Stomach (tissue), 8 donors: ENCODE measurements at regions not wholly inside any gene's neighbourhood (a gene's known extent, or its start where the extent isn't known, plus 50 kb on each side); places are given as distances from the start of the nearest gene placed in this dataset.

Experiments
- DNase-seq, 2 donors: peaks; one replicate each; pipeline versions ENCODE4 v3.0.0 to v3.0.0-alpha.2; 2013 to 2019
- H3K27ac ChIP-seq, 5 donors: fragments of 200-600 bp in 4 of 5; sonication (generic) in 4 of 5; one replicate each; pipeline ENCODE4 v1.5.1; 2013 to 2019; ENCODE audit warnings: mild to moderate bottlenecking in 1 of 5, moderate library complexity in 1 of 5
- H3K27me3 ChIP-seq, 3 donors: fragments of 200-600 bp; sonication (generic); one replicate each; pipeline ENCODE4 v1.5.1; 2017 to 2019; ENCODE audit warnings: mixed run types in 1 of 3
- H3K36me3 ChIP-seq, 4 donors: fragments of 200-600 bp; sonication (generic); 1 replicate in 3 of 4; 2 replicates in 1 of 4; pipeline ENCODE4 v1.5.1; 2016 to 2019
- H3K4me1 ChIP-seq, 4 donors: fragments of 200-600 bp; sonication (generic); one replicate each; pipeline ENCODE4 v1.5.1; 2016 to 2019
- H3K4me3 ChIP-seq, 4 donors: fragments of 200-600 bp; sonication (generic) in 3 of 4; one replicate each; pipeline ENCODE4 v1.5.1; 2016 to 2019; ENCODE audit warnings: mild to moderate bottlenecking in 1 of 4
- H3K9me3 ChIP-seq, 4 donors: fragments of 200-600 bp; sonication (generic); one replicate each; pipeline ENCODE4 v1.5.1; 2016 to 2019
- EP300 ChIP-seq: sonication (generic); formaldehyde crosslinking; IDR thresholded peaks from one replicate; pipeline ENCODE4 v1.6.1; 2017; ENCODE audit warnings: antibody characterized with exemption
- POLR2A ChIP-seq, 4 donors: fragments of 450-650 bp; IDR thresholded peaks; one replicate each; pipeline ENCODE4 v1.6.1; 2016; ENCODE audit warnings: antibody characterized with exemption in 4 of 4, control low read depth in 2 of 4, mild to moderate bottlenecking in 1 of 4, moderate library complexity in 1 of 4
- POLR2AphosphoS5 ChIP-seq, 3 donors: sonication (generic); formaldehyde crosslinking; IDR thresholded peaks; one replicate each; pipeline ENCODE4 v1.6.1; 2016; ENCODE audit warnings: antibody characterized with exemption in 3 of 3
- WGBS, 5 donors: extraction: QIAGEN DNeasy Blood & Tissue Kit in 3 of 5; methylation state at CpG; one replicate each; pipeline versions ENCODE4 v1.1.5 to v1.1.7; 2013 to 2018; 5-methylcytosine and 5-hydroxymethylcytosine counted together
- intact Hi-C: fragments of 100-400 bp; cut with DNase I; formaldehyde crosslinking; loops from one replicate; pipeline ENCODE4 v1.15.1; 2023; ENCODE audit warnings: low total_unique reads
- TF ChIP-seq, protein P1 (sequence below), 7 experiments: fragments of 450-650 bp in 4 of 7; fragments of 200-600 bp in 3 of 7; sonication (generic) in 3 of 7; IDR thresholded peaks; one replicate each; pipeline ENCODE4 v1.5.1; 2016 to 2019; ENCODE audit warnings: antibody characterized with exemption in 7 of 7, control low read depth in 2 of 7, mild to moderate bottlenecking in 1 of 7
- donor health status: healthy with polysubstance abuse.
- donor health status: Bipolar disorder and iron deficiency.
- donor health status: healthy.

DNA sequence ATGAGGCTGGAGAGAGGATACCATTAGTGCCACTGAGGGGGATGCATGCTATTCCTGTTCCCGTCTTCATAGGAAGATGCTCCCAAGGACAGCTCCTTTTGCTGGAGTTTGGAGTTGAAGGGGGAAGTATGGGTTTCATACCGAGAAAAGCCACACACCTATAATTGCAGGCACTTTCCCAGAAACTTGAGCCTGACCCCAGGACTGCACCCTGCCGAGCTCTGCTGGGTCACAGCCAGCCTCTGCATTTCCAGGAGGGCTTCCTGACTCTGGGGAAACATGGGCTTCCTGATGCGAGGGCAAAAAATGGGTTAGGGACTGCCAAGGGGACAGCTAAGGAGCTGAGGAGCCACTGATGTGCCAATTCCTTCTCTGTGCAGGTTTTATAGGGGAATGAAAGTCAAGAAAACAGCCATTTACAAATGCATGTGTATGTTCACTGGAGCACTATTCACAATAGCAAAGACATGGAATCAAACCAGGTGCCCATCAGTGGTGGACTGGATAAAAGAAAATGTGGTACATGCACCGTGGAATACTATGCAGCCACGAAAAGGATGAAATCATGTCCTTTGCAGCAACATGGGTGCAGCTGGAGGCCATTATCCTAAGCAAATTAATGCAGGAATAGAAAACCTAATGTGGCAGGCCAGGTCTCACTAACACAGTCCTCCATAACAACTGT is 104.5 kb downstream of the ACAA2 start:
- Histone ChIP-seq H3K36me3 (no peaks in the 10 kb centered on the region), H3K27me3 (no peaks in the 10 kb centered on the region), H3K4me3 (no peak overlapping the region), H3K27ac (no peak overlapping the region), H3K9me3 (no peaks in the 10 kb centered on the region), H3K4me1 (peaks cover 0 to 8% (median 4%) of the 10 kb centered on the region in 4 donors)
- intact Hi-C loops = no loop called here
- WGBS, 5 donors = 68 to 93% (median 87%) methylated on average over 6 of the region's 6 CpGs
- DNase-seq = no peak
- TF ChIP-seq EP300 (no peak), POLR2A (IDR thresholded peaks at IDR 0.05) (no peak), POLR2AphosphoS5 (IDR thresholded peaks at IDR 0.05) (no peak)
- TF ChIP-seq, protein P1, sequence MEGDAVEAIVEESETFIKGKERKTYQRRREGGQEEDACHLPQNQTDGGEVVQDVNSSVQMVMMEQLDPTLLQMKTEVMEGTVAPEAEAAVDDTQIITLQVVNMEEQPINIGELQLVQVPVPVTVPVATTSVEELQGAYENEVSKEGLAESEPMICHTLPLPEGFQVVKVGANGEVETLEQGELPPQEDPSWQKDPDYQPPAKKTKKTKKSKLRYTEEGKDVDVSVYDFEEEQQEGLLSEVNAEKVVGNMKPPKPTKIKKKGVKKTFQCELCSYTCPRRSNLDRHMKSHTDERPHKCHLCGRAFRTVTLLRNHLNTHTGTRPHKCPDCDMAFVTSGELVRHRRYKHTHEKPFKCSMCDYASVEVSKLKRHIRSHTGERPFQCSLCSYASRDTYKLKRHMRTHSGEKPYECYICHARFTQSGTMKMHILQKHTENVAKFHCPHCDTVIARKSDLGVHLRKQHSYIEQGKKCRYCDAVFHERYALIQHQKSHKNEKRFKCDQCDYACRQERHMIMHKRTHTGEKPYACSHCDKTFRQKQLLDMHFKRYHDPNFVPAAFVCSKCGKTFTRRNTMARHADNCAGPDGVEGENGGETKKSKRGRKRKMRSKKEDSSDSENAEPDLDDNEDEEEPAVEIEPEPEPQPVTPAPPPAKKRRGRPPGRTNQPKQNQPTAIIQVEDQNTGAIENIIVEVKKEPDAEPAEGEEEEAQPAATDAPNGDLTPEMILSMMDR (IDR thresholded peaks at IDR 0.05) = no peak

DNA sequence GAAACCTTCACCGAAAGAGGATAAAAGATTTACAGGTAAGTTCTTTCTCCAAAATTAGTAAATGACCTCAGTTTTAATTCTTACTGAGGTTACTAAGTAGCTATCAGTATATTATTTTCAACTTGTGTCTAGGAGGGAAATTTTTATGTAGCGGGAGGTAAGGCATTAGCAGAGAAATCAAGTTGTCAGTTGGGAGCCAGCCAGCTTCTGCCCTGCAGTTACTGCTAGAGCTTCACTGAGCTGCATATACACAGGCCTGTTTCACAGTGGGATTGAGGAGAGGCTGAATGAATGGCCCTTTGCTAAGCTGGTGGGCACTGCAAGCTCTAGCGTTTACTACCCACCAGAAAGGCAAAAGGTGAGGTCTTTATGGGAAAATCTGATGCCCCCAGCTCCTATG is 105.7 kb downstream of the ACAA2 start:
- peaks cover 0 to 9% (median 4%) of the 10 kb centered on the region in 4 donors for H3K4me1 ChIP-seq
- no peak for TF ChIP-seq EP300
- intact Hi-C loops = no loop called here
- H3K27me3 ChIP-seq = no peaks in the 10 kb centered on the region
- WGBS, 5 donors = 69 to 96% (median 88%) methylated on average over 3 of the region's 3 CpGs
- H3K9me3 ChIP-seq = no peaks in the 10 kb centered on the region
- no peaks in the 10 kb centered on the region for H3K36me3 ChIP-seq
- no peak overlapping the region for H3K4me3 ChIP-seq
- H3K27ac ChIP-seq = no peak overlapping the region
- peak in 1 of 2 donors; percentile 48 for DNase-seq

DNA sequence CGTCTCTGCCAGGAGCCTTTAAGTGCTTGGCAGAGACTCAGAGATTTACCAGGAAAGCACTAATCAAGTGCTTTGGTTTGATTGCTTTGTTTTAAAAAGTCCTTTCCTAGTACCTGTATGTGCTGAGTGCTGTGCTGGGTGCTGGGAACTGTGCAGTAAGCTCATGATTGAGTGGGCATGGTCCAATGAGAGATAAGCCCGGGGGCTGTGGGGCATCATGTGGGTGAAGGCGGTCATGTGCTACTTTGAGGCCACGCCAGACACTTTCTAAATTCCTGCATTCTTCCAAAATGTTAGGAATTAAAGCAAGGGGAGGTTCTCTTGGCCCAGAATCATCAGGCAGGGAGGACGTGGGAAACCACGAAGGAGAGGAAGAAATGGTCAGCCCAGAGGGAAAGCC is 109.0 kb downstream of the ACAA2 start:
- no peaks in the 10 kb centered on the region for H3K36me3 ChIP-seq
- H3K4me1 ChIP-seq = peaks cover 0 to 9% (median 4%) of the 10 kb centered on the region in 4 donors
- intact Hi-C loops = no loop called here
- TF ChIP-seq, protein P1 (IDR thresholded peaks at IDR 0.05) = no peak
- TF ChIP-seq POLR2AphosphoS5 (IDR thresholded peaks at IDR 0.05) (no peak), EP300 (no peak), POLR2A (IDR thresholded peaks at IDR 0.05) (no peak)
- H3K27me3 ChIP-seq = no peaks in the 10 kb centered on the region
- 23 to 48% (median 35%) methylated on average over 6 of the region's 6 CpGs for WGBS, 5 donors
- peak in 1 of 2 donors; percentile 47 for DNase-seq
- H3K9me3 ChIP-seq = no peaks in the 10 kb centered on the region
- no peak overlapping the region for H3K4me3 ChIP-seq
- no peak overlapping the region for H3K27ac ChIP-seq

DNA sequence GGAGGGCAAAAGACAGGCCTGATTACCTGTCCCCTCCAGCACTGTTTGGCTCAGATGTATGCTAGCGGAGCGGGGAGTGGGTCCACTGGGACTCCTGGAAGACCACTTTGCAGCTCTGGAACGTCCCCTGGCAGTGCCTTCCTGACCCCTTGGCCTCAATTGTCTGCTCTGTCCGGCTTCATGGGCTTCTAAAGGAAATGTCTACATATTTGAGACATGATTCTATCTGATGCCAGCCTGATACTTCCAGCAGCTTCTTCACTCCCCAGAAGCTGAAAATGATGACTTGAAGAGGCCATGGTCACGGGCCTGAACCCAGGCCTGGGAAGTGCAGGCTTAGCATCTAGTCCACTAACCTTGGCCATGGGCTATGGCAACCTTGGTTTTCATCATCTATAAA is 112.1 kb downstream of the ACAA2 start:
- H3K27me3 ChIP-seq = no peaks in the 10 kb centered on the region
- H3K4me1 ChIP-seq = peaks cover 0 to 14% (median 7%) of the 10 kb centered on the region in 4 donors
- TF ChIP-seq, protein P1 (IDR thresholded peaks at IDR 0.05) = no peak
- TF ChIP-seq EP300 (no peak), POLR2AphosphoS5 (IDR thresholded peaks at IDR 0.05) (no peak), POLR2A (IDR thresholded peaks at IDR 0.05) (no peak)
- 66 to 90% (median 82%) methylated on average over 5 of the region's 5 CpGs for WGBS, 5 donors
- no peak for DNase-seq
- H3K27ac ChIP-seq = no peak overlapping the region
- H3K4me3 ChIP-seq = no peak overlapping the region
- no peaks in the 10 kb centered on the region for H3K9me3 ChIP-seq
- intact Hi-C loops = no loop called here
- no peaks in the 10 kb centered on the region for H3K36me3 ChIP-seq

DNA sequence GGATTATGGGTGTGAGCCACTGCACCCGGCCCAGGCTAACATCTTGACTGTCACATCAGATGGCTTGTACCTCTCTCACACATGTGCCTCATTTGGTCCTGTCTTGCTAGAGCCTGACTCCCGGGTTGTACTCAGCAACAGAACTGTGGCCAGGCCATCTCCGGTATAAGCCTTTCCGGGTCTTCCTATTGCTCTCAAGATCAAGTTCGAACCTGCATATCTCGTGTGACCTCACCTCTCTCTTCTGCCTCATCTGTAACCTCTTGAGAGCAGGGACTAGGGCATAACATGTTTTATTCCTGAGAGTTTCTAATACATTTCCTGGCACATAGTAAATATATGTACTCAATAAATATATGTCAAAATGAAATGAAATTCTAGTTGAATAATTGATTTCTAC is 114.0 kb downstream of the ACAA2 start:
- no peaks in the 10 kb centered on the region for H3K36me3 ChIP-seq
- no peak for DNase-seq
- no peak overlapping the region for H3K4me3 ChIP-seq
- 84 to 91% (median 89%) methylated on average over 6 of the region's 6 CpGs for WGBS, 5 donors
- no peak overlapping the region for H3K27ac ChIP-seq
- intact Hi-C loops = no loop called here
- TF ChIP-seq EP300 (no peak), POLR2A (IDR thresholded peaks at IDR 0.05) (no peak), POLR2AphosphoS5 (IDR thresholded peaks at IDR 0.05) (no peak)
- TF ChIP-seq, protein P1 (IDR thresholded peaks at IDR 0.05) = no peak
- peaks cover 0 to 12% (median 5%) of the 10 kb centered on the region in 4 donors for H3K4me1 ChIP-seq
- H3K9me3 ChIP-seq = no peaks in the 10 kb centered on the region
- no peaks in the 10 kb centered on the region for H3K27me3 ChIP-seq
